ENCODE measurements at regions not wholly inside any gene's neighbourhood (a gene's known extent, or its start where the extent isn't known, plus 50 kb on each side); places are given as distances from the start of the nearest gene placed in this dataset.

DNA sequence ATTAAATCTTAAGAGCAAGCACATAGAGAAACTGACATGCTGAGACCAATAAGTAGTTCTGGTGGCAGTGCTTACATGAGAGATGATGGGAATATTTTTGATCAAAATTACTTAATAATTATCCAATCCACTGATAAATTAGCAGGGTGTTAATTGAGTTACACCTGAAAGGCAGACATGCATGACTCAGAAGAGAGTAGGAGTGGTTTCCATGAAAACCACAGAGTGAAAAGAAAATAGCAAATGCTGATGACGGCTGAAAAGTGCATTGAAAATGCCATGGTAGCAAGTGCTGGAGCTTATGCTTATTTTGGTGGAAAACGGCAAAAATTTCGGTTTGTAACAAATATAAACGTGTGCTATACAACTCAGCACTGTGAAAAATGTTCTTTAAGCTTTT lies 267.8 kb upstream of the LRRN1 start:
- Mint-ChIP-seq H3K27ac (no peak overlapping the region), H3K36me3 (no peaks in the 10 kb centered on the region), H3K27me3 (peaks cover 3% of the 10 kb centered on the region), H3K9me3 (no peaks in the 10 kb centered on the region), H3K4me1 (no peaks in the 10 kb centered on the region), H3K4me3 (no peak overlapping the region)
- DNase-seq = no peak
- CTCF ChIA-PET = interaction anchor here (0.7 kb wide), 1 partner anchor 66 kb away, joined by 3 read pairs; no protein-coding TSS in a partner anchor

DNA sequence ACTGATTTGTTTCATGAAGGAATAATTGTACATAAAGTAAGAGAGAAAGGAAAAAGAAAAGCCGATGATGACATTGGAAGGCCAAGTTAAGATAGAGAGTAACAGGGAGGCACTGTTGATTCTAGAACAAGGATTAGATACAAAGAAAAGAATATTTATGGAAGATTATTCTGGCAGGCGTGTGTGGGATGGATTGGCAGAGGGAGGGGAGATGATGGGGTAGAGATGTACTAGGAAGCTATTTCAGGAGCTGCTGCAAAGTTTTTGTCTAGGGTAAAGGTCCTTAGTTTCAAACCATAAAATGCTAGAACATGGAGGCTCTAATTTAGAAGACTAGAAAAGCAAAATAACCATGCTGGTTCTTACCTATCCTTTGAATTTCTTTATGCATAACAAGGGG lies 280.0 kb upstream of the LRRN1 start:
- Mint-ChIP-seq H3K4me3 (no peak overlapping the region), H3K4me1 (no peaks in the 10 kb centered on the region), H3K27me3 (no peaks in the 10 kb centered on the region), H3K27ac (no peak overlapping the region), H3K36me3 (no peaks in the 10 kb centered on the region), H3K9me3 (no peaks in the 10 kb centered on the region)
- CTCF ChIA-PET = no interaction called here
- no peak for DNase-seq

DNA sequence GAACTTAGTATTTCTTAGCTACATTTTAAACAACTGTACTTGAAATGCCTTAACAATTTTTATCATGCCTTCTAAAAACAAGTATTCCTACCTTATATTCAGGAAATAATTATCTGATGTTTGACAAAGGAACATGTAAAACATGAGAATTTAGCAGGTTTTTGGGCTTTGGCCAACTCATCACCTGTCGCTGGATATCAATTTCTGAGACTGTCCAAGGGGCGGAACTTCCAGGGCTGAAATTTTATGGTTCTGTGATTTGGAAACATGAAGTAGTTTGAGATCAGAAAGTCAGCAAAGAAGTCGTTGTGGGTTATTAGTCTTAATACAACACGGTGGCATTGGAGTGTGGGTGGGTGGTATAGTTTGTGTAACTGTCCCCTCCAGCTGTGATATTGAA lies 282.2 kb upstream of the LRRN1 start:
- H3K27ac Mint-ChIP-seq = no peak overlapping the region

DNA sequence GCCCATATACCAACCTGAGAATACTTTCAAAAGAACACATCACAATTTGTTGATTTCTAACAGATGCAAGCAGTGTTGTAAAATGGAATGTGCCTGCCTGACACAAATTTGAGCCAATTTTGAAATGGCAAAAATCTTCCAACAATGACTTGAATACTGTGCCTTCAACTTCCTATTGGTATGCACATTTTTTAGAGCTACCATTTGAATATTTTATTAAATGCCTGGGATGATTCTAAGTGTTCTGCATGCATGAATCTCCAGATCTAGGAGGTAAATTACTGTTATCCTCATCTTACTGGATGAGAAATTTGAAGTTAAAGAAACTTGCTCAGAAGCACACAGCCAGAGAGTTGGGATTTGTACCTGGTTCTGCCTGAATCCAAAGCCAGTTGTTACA lies 282.8 kb upstream of the LRRN1 start:
- DNase-seq = no peak
- H3K9me3 Mint-ChIP-seq = no peaks in the 10 kb centered on the region
- no peaks in the 10 kb centered on the region for H3K4me1 Mint-ChIP-seq
- H3K27ac Mint-ChIP-seq = no peak overlapping the region
- H3K27me3 Mint-ChIP-seq = no peaks in the 10 kb centered on the region
- no peak overlapping the region for H3K4me3 Mint-ChIP-seq
- H3K36me3 Mint-ChIP-seq = no peaks in the 10 kb centered on the region
- CTCF ChIA-PET = no interaction called here

More for the DNA sequence above, 282.2 kb upstream of the LRRN1 start:
- no peaks in the 10 kb centered on the region for H3K36me3 Mint-ChIP-seq
- H3K4me1 Mint-ChIP-seq = no peaks in the 10 kb centered on the region
- no peak for DNase-seq
- H3K4me3 Mint-ChIP-seq = no peak overlapping the region
- H3K27me3 Mint-ChIP-seq = no peaks in the 10 kb centered on the region
- CTCF ChIA-PET = no interaction called here
- no peaks in the 10 kb centered on the region for H3K9me3 Mint-ChIP-seq

DNA sequence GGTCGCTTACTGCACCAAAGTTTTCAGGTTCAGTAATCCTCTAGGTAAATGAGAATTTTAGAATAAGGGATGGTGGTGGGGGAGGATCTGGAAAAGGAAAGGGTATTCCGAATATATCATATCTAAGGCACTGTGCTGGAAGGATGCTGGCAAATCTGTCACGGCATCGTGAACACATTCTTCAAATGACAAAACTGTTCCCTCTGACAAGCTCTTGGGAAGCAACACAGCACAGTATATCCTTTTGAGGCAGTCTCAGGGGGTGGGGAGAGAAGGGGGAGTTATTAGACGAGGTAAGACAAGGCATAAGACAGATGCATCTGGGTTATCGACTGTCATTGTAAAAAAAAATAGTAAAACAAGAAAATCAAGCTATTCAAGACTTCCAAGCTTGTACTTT lies 289.6 kb upstream of the LRRN1 start:
- Mint-ChIP-seq H3K9me3 (no peaks in the 10 kb centered on the region), H3K4me1 (no peaks in the 10 kb centered on the region), H3K27me3 (no peaks in the 10 kb centered on the region), H3K27ac (no peak overlapping the region), H3K36me3 (no peaks in the 10 kb centered on the region), H3K4me3 (no peak overlapping the region)
- CTCF ChIA-PET = no interaction called here
- DNase-seq = no peak

DNA sequence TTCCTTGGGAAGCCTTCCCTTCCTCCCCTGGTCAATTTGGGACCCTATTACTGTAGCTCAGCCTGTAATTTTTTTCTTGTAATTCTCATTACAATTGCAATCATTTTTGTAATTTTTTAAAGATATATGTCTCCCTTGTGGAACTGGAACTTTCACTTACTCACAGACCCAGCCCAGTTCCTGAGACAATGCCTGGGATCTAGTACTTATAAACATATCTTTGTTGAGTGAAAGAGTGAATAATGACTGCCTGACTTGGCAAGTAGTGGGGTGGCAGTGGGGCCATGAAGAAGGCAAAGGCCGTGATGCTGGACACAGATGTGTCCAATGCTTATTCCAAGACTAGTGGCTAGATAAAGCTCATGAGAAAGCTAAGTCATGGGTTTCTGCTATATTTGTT lies 294.5 kb upstream of the LRRN1 start:
- CTCF ChIA-PET = no interaction called here
- Mint-ChIP-seq H3K27me3 (no peaks in the 10 kb centered on the region), H3K4me3 (no peak overlapping the region), H3K9me3 (no peaks in the 10 kb centered on the region), H3K27ac (no peak overlapping the region), H3K4me1 (no peaks in the 10 kb centered on the region), H3K36me3 (no peaks in the 10 kb centered on the region)
- no peak for DNase-seq

DNA sequence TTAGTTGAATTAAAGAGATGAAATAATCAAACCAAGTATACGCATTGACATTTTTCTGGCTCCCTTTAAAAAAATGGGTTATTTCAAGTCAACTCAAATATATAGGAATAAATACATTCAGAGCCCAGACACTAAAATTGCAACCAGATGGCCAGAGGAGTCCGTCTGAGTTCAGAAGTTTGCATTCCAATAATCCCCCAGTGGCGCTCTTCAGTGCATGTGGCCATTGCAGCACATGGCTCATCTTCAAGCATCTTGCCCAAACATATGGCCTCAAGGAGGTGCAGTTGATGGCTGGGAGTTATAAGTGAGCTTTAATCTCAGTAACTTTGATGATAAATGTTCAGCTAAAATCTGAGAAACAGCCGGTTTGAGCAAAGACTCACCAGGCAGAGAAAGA lies 295.8 kb upstream of the LRRN1 start:
- H3K9me3 Mint-ChIP-seq = no peaks in the 10 kb centered on the region
- DNase-seq = no peak
- no peaks in the 10 kb centered on the region for H3K27me3 Mint-ChIP-seq
- CTCF ChIA-PET = no interaction called here
- H3K27ac Mint-ChIP-seq = no peak overlapping the region
- no peak overlapping the region for H3K4me3 Mint-ChIP-seq
- no peaks in the 10 kb centered on the region for H3K36me3 Mint-ChIP-seq
- no peaks in the 10 kb centered on the region for H3K4me1 Mint-ChIP-seq

DNA sequence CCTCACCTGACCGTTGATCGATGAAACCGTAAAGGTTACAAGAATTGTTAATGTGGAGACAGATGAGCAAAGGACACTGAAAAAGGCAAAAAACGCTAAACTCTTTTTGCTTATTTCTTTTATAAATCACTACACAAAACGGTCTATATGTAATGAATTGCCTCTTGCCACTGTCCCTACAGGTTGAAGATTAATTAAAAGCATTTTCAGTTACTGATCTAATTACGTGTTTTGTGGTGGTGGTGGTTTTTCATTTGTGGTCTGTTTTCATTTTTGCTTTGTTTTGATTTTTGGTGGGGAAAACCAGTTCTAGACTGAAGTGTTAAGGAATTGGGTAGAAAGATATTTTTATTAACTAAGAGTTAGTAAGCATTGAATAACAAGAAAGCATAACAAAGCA lies 299.2 kb upstream of the LRRN1 start:
- H3K9me3 Mint-ChIP-seq = no peaks in the 10 kb centered on the region
- H3K4me3 Mint-ChIP-seq = no peak overlapping the region
- no peak for DNase-seq
- H3K27ac Mint-ChIP-seq = no peak overlapping the region
- no peaks in the 10 kb centered on the region for H3K27me3 Mint-ChIP-seq
- CTCF ChIA-PET = no interaction called here
- H3K4me1 Mint-ChIP-seq = no peaks in the 10 kb centered on the region
- H3K36me3 Mint-ChIP-seq = no peaks in the 10 kb centered on the region

DNA sequence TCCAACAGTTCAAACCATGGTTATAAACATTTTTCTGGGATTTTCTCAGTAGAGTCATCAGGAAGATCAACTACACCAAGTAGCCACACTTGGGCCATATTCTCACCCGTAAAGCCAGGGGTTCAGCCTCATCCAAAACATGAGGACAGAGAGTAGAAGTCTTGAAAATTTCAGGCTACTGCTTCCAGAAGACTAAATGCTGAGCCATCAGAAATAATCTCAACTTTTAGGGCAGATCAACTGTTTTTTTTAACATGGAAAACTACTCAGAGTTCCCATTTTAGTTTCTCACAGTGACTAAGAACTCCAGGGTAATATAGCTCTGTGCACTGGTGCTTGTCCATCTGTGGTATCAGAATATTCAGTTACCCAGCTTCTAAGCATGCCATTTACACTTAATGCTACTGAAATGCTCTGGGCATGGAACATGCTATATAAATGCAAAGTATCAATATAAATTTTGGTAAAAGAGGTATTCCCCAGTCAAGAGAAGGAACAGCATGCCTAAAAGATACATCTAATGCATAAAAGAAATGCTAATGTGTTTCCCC lies 300.1 kb upstream of the LRRN1 start:
- Mint-ChIP-seq H3K36me3 (no peaks in the 10 kb centered on the region), H3K4me1 (no peaks in the 10 kb centered on the region), H3K27ac (no peak overlapping the region), H3K4me3 (no peak overlapping the region), H3K9me3 (no peaks in the 10 kb centered on the region), H3K27me3 (no peaks in the 10 kb centered on the region)
- CTCF ChIA-PET = no interaction called here
- no peak for DNase-seq

DNA sequence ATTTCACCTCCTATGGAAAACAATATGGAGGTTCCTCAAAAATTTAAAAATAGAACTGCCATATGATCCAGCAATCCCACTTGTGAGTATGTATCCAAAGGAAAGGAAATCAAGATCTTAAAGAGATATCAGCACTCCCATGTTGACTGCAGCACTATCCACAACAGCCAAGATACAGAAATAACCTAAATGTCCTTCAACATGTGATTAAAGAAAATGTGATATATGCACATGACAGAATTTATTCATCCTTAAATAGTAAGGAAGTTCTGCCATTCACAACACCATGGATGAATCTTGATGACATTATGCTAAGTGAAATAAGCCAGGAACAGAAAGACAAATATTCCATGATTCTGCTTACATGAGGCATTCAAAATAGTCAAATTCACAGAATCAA lies 303.6 kb upstream of the LRRN1 start:
- Mint-ChIP-seq H3K36me3 (no peaks in the 10 kb centered on the region), H3K27me3 (no peaks in the 10 kb centered on the region), H3K9me3 (no peaks in the 10 kb centered on the region), H3K4me3 (no peak overlapping the region), H3K4me1 (no peaks in the 10 kb centered on the region), H3K27ac (no peak overlapping the region)
- DNase-seq = no peak
- CTCF ChIA-PET = no interaction called here

DNA sequence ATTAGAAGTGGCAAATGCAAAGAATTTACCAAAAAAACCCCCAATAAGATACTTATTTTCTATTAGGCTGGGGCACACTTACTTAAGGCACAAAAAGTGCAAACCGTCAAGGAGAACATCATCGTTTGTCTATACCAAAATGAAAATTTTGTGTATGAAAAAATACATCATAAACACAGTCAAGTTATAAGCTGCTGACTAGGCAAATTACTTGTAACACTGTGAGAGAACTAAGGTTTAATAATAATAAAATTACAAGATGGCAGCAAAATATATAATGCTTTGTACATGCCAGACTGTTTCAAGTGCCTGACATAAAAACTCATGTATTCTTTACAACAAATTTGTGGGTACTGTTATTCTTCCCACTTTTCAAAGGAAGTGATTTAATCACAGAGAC lies 297.2 kb upstream of the CRBN start:
- H3K27ac Mint-ChIP-seq = no peak overlapping the region
- H3K4me1 Mint-ChIP-seq = no peaks in the 10 kb centered on the region
- H3K9me3 Mint-ChIP-seq = no peaks in the 10 kb centered on the region
- no peaks in the 10 kb centered on the region for H3K36me3 Mint-ChIP-seq
- CTCF ChIA-PET = no interaction called here
- H3K4me3 Mint-ChIP-seq = no peak overlapping the region
- H3K27me3 Mint-ChIP-seq = no peaks in the 10 kb centered on the region
- no peak for DNase-seq

DNA sequence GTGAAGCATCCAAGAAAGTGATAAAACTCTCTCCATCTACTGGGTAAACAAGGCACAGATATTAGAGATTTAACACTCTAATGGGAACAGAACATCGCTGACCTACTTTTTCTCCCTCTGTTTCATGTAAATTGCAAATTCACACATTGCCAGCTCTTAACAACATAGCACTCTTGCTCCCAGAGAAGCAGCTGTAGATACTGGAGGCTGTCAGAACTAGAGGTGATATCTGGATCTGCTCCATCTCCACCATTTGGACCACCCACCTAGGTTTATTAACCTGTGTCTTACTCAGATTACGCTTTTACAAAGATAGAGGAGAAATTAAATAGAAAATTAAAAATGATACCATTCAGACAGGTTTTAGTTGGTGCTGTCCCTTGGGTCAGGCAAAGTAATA lies 289.1 kb upstream of the CRBN start:
- H3K9me3 Mint-ChIP-seq = no peaks in the 10 kb centered on the region
- H3K4me1 Mint-ChIP-seq = no peaks in the 10 kb centered on the region

DNA sequence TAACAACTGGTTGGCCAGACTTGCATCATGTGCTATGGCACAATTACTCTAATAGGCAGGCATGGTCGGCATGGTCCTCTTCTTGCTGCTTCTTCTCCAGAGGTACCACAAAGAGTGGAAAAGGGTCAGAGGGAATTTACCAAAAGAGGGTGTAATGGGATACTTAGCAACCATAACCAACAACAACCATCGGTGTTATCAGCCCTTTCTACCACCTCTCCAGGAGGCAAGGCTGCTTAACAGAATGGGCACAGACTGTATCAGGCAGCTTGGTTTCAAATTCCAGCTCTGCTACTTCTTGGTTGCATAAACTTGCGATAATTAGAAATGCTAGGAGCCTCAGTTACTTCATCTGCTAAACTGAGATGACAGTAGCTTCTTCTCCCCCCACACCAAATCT lies 284.6 kb upstream of the CRBN start:
- no peak overlapping the region for H3K27ac Mint-ChIP-seq

More for the DNA sequence above, 289.1 kb upstream of the CRBN start:
- no peaks in the 10 kb centered on the region for H3K36me3 Mint-ChIP-seq
- H3K27ac Mint-ChIP-seq = no peak overlapping the region
- CTCF ChIA-PET = no interaction called here
- no peaks in the 10 kb centered on the region for H3K27me3 Mint-ChIP-seq
- H3K4me3 Mint-ChIP-seq = no peak overlapping the region
- DNase-seq = no peak

DNA sequence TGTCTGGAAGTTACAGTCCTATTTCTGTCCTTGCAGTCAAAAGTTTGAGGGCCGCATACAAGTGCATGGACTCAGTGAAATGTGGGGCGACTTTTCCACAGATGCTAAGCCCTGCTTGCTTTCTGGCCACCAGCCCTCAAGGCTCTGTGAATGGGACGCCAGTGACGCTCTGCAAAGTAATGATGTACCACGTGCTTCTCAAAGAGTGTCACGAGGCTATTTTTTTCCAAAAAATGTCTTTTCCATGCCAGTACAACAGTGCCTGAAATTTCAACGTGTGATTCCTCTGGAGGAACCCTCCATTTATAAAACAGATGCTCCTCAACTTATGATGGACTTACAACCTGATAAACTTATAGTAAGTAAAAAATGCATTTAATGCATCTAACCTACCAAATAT lies 281.8 kb upstream of the CRBN start:
- no peak for DNase-seq
- H3K27me3 Mint-ChIP-seq = no peaks in the 10 kb centered on the region
- H3K36me3 Mint-ChIP-seq = no peaks in the 10 kb centered on the region
- CTCF ChIA-PET = no interaction called here
- no peaks in the 10 kb centered on the region for H3K9me3 Mint-ChIP-seq
- no peak overlapping the region for H3K4me3 Mint-ChIP-seq
- H3K27ac Mint-ChIP-seq = no peak overlapping the region
- H3K4me1 Mint-ChIP-seq = no peaks in the 10 kb centered on the region

More for the DNA sequence above, 284.6 kb upstream of the CRBN start:
- DNase-seq = no peak
- CTCF ChIA-PET = no interaction called here
- H3K4me3 Mint-ChIP-seq = no peak overlapping the region
- no peaks in the 10 kb centered on the region for H3K27me3 Mint-ChIP-seq
- H3K4me1 Mint-ChIP-seq = no peaks in the 10 kb centered on the region
- H3K36me3 Mint-ChIP-seq = no peaks in the 10 kb centered on the region
- H3K9me3 Mint-ChIP-seq = no peaks in the 10 kb centered on the region

DNA sequence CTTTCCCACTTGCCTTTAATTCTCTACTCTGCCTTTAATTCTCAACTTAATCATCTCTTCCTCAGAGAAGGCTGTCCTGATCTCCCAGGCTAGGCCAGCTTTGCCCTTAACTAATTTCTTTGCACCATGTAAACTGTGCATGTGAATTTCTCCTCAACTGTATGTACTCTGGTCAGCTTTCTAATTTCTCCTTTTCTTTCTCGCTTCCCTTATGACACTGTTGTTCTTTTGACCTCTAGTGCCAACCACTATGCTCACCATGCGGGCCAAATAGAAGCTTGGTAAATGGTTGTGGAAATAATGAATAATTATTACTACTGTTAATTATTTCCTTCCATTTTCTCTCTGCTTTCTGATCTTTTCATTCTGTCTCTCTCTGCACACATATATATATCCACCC lies 269.0 kb upstream of the CRBN start:
- Mint-ChIP-seq H3K4me3 (no peak overlapping the region), H3K4me1 (no peaks in the 10 kb centered on the region), H3K27me3 (no peaks in the 10 kb centered on the region), H3K27ac (no peak overlapping the region), H3K9me3 (no peaks in the 10 kb centered on the region), H3K36me3 (no peaks in the 10 kb centered on the region)
- CTCF ChIA-PET = no interaction called here
- no peak for DNase-seq

DNA sequence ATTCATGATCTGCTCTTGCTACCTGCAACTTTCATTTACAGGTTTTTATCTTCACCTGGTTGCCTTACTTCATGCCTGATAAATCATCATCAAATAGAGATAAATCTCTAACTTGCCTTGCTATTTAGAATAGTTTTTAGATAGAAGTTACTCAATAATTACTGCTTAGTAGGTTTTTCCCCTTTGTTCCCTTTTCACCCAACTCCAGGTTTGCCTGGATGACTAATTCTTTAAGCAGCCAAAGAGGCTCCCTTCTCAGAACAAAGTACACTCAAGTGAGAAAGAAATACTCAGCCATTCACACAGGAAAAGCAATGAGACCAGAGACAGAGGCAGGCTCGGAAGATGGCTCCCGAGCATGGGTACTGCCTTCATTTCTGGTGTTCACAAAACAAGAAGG lies 268.1 kb upstream of the CRBN start:
- no peaks in the 10 kb centered on the region for H3K9me3 Mint-ChIP-seq
- no peak for DNase-seq
- no peak overlapping the region for H3K27ac Mint-ChIP-seq
- H3K36me3 Mint-ChIP-seq = no peaks in the 10 kb centered on the region
- CTCF ChIA-PET = no interaction called here
- no peaks in the 10 kb centered on the region for H3K4me1 Mint-ChIP-seq
- no peaks in the 10 kb centered on the region for H3K27me3 Mint-ChIP-seq
- H3K4me3 Mint-ChIP-seq = no peak overlapping the region

Data from activated naive CD4-positive, alpha-beta T cell treated with anti-CD3 and anti-CD28 coated beads, Interleukin-2, amount 10 ng/mL, durations not matched to agents 7 days and 5 days (primary cell).